Caco-2 (cell line): ENCODE measurements at regions not wholly inside any gene's neighbourhood (a gene's known extent, or its start where the extent isn't known, plus 50 kb on each side); places are given as distances from the start of the nearest gene placed in this dataset.
"Not testable (repeated sequence)": the region's sequence is repeated elsewhere in the genome, so short reads cannot be mapped to it uniquely, and the experiment has no call there.

Experiments
- BruUV-seq: library from RNA; stranded (reverse); fragments of 400-500 nt; replicated peaks from 2 replicates; lab custom pipeline; 2021; lab: Mats Ljungman, UMichigan
- CTCF ChIA-PET: fragments of 300-600 bp; sonication (Branson Sonifier 250); formaldehyde crosslinking; loops from one replicate; lab custom pipeline; 2022; ENCODE audit warnings: antibody characterized with exemption; lab: Charles Lee
- POLR2A ChIA-PET: fragments of 300-600 bp; sonication (Branson Sonifier 250); formaldehyde crosslinking; loops from one replicate; lab custom pipeline; 2022; ENCODE audit warnings: antibody characterized with exemption; lab: Charles Lee
- DNase-seq, 2 experiments: peaks; one replicate each; pipeline versions ENCODE4 v3.0.0 to v3.0.0-alpha.2; 2020 to 2022
- H3K27me3 ChIP-seq: replicated peaks from 2 replicates; pipeline ENCODE4 v1.6.0; 2011; ENCODE audit warnings: low read length; ENCODE audit not compliant: control insufficient read depth, insufficient read depth
- H3K36me3 ChIP-seq: 2 replicates; pipeline ENCODE4 v1.5.1; 2011; ENCODE audit warnings: low read length; ENCODE audit not compliant: control insufficient read depth, insufficient read depth
- H3K4me1 ChIP-seq: fragments of 250-450 bp; sonication (Bioruptor Pico); 2 replicates; pipeline ENCODE4 v1.5.1; 2020; ENCODE audit warnings: mild to moderate bottlenecking
- H3K4me3 ChIP-seq: 2 replicates; pipeline ENCODE4 v1.5.1; 2011; ENCODE audit warnings: low read depth, mild to moderate bottlenecking, control low read depth, low read length
- H3K9me3 ChIP-seq: fragments of 250-450 bp; sonication (Bioruptor Pico); 2 replicates; pipeline ENCODE4 v1.5.1; 2020; ENCODE audit warnings: mild to moderate bottlenecking, moderate library complexity
- H3K27ac Mint-ChIP-seq: one replicate; pipeline ENCODE4 v1.8.0; 2022; ENCODE audit warnings: mixed read lengths; ENCODE audit not compliant: unreplicated experiment
- H3K27me3 Mint-ChIP-seq: one replicate; pipeline ENCODE4 v1.8.0; 2022; ENCODE audit warnings: mixed read lengths; ENCODE audit not compliant: insufficient read depth, unreplicated experiment
- H3K36me3 Mint-ChIP-seq: one replicate; pipeline ENCODE4 v1.8.0; 2022; ENCODE audit warnings: mild to moderate bottlenecking, mixed read lengths; ENCODE audit not compliant: insufficient read depth, unreplicated experiment
- H3K4me1 Mint-ChIP-seq: one replicate; pipeline ENCODE4 v1.8.0; 2022; ENCODE audit warnings: low read depth, mixed read lengths; ENCODE audit not compliant: unreplicated experiment
- H3K4me3 Mint-ChIP-seq: one replicate; pipeline ENCODE4 v1.8.0; 2022; ENCODE audit warnings: mild to moderate bottlenecking, moderate library complexity, mixed read lengths; ENCODE audit not compliant: unreplicated experiment
- H3K9me3 Mint-ChIP-seq: one replicate; pipeline ENCODE4 v1.8.0; 2022; ENCODE audit warnings: mixed read lengths; ENCODE audit not compliant: unreplicated experiment
- intact Hi-C: fragments of 100-400 bp; cut with micrococcal nuclease; formaldehyde crosslinking; loops from one replicate; pipeline ENCODE4 v1.10.0; 2022; ENCODE audit not compliant: unreplicated experiment
- TF ChIP-seq, protein P1 (sequence below), 2 experiments: fragments of 200-600 bp in 1 of 2; IDR thresholded peaks; 1 replicate in 1 of 2; 2 replicates in 1 of 2; pipeline versions ENCODE4 v1.5.1 to v1.8.0; 2011 to 2022; ENCODE audit warnings: antibody characterized with exemption in 1 of 2, control low read depth in 1 of 2, inconsistent platforms in 1 of 2, low read depth in 1 of 2, low read length in 1 of 2, mild to moderate bottlenecking in 1 of 2, moderate library complexity in 1 of 2; ENCODE audit not compliant: insufficient read depth in 1 of 2, severe bottlenecking in 1 of 2, unreplicated experiment in 1 of 2

- Mint-ChIP-seq H3K4me3 (no peak overlapping the region), H3K36me3 (no peaks in the 10 kb centered on the region), H3K27ac (no peak overlapping the region), H3K9me3 (peaks cover 6% of the 10 kb centered on the region), H3K27me3 (no peaks in the 10 kb centered on the region), H3K4me1 (no peaks in the 10 kb centered on the region)
- H3K27me3 ChIP-seq, result no peaks in the 10 kb centered on the region
- DNase-seq, result no peak
- H3K9me3 ChIP-seq, result no peaks in the 10 kb centered on the region
- ChIA-PET POLR2A (no interaction called here), CTCF (no interaction called here)
- no peak overlapping the region for H3K4me3 ChIP-seq
- H3K36me3 ChIP-seq, result no peaks in the 10 kb centered on the region
- intact Hi-C loops, result no loop called here
- H3K4me1 ChIP-seq, result no peaks in the 10 kb centered on the region
- no TSS peak for BruUV-seq
- TF ChIP-seq, protein P1, sequence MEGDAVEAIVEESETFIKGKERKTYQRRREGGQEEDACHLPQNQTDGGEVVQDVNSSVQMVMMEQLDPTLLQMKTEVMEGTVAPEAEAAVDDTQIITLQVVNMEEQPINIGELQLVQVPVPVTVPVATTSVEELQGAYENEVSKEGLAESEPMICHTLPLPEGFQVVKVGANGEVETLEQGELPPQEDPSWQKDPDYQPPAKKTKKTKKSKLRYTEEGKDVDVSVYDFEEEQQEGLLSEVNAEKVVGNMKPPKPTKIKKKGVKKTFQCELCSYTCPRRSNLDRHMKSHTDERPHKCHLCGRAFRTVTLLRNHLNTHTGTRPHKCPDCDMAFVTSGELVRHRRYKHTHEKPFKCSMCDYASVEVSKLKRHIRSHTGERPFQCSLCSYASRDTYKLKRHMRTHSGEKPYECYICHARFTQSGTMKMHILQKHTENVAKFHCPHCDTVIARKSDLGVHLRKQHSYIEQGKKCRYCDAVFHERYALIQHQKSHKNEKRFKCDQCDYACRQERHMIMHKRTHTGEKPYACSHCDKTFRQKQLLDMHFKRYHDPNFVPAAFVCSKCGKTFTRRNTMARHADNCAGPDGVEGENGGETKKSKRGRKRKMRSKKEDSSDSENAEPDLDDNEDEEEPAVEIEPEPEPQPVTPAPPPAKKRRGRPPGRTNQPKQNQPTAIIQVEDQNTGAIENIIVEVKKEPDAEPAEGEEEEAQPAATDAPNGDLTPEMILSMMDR (IDR thresholded peaks at IDR 0.05; ENCODE audit: insufficient read depth in 1 of 2, low read depth in 1 of 2, low read length in 1 of 2, severe bottlenecking in 1 of 2, unreplicated experiment in 1 of 2), result no peak
Measured at GRCh38 chr3:4247391-4247790, 55.8 kb upstream of the SETMAR start.

GRCh38 chr3:4250064-4250463 lies 53.1 kb upstream of the SETMAR start:
- H3K9me3 Mint-ChIP-seq, result peaks cover 3% of the 10 kb centered on the region
- Histone ChIP-seq H3K4me3 (no peak overlapping the region), H3K4me1 (no peaks in the 10 kb centered on the region), H3K36me3 (no peaks in the 10 kb centered on the region), H3K27me3 (no peaks in the 10 kb centered on the region), H3K9me3 (no peaks in the 10 kb centered on the region)
- no TSS peak for BruUV-seq
- H3K27me3 Mint-ChIP-seq, result no peaks in the 10 kb centered on the region
- intact Hi-C loops, result no loop called here
- H3K4me1 Mint-ChIP-seq, result no peaks in the 10 kb centered on the region
- no peak overlapping the region for H3K4me3 Mint-ChIP-seq
- DNase-seq, result no peak
- no peak overlapping the region for H3K27ac Mint-ChIP-seq
- POLR2A ChIA-PET, result no interaction called here
- TF ChIP-seq, protein P1 (IDR thresholded peaks at IDR 0.05; ENCODE audit: insufficient read depth in 1 of 2, low read depth in 1 of 2, low read length in 1 of 2, severe bottlenecking in 1 of 2, unreplicated experiment in 1 of 2), result no peak
- no peaks in the 10 kb centered on the region for H3K36me3 Mint-ChIP-seq
- CTCF ChIA-PET, result no interaction called here

DNA sequence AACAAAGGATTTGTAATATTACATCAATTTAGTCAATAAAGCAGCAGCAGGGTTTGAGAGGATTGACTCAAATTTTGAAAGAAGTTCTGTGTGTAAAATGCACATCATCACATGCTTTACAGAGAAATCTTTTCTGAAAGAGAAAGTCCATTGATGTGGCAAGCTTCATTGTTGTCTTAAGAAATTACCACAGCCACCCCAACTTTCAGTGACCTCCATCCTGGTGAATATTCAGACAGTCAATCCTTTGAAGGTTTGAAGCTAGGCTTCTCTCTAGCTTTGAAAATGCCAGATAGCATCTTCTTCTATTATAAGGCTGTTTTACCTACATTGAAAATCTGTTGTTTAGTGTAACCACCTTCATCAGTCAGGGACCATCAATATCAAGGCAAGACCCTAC lies 51.8 kb upstream of the SETMAR start:
- Histone ChIP-seq H3K9me3 (no peaks in the 10 kb centered on the region), H3K27me3 (no peaks in the 10 kb centered on the region), H3K4me1 (no peaks in the 10 kb centered on the region), H3K4me3 (no peak overlapping the region), H3K36me3 (no peaks in the 10 kb centered on the region)
- Mint-ChIP-seq H3K27me3 (no peaks in the 10 kb centered on the region), H3K36me3 (no peaks in the 10 kb centered on the region), H3K4me3 (no peak overlapping the region), H3K27ac (no peak overlapping the region), H3K4me1 (no peaks in the 10 kb centered on the region), H3K9me3 (no peaks in the 10 kb centered on the region)
- POLR2A ChIA-PET, result no interaction called here
- CTCF ChIA-PET, result no interaction called here
- TF ChIP-seq, protein P1 (IDR thresholded peaks at IDR 0.05; ENCODE audit: insufficient read depth in 1 of 2, low read depth in 1 of 2, low read length in 1 of 2, severe bottlenecking in 1 of 2, unreplicated experiment in 1 of 2), result no peak
- no TSS peak for BruUV-seq
- no peak for DNase-seq
- intact Hi-C loops, result no loop called here

DNA sequence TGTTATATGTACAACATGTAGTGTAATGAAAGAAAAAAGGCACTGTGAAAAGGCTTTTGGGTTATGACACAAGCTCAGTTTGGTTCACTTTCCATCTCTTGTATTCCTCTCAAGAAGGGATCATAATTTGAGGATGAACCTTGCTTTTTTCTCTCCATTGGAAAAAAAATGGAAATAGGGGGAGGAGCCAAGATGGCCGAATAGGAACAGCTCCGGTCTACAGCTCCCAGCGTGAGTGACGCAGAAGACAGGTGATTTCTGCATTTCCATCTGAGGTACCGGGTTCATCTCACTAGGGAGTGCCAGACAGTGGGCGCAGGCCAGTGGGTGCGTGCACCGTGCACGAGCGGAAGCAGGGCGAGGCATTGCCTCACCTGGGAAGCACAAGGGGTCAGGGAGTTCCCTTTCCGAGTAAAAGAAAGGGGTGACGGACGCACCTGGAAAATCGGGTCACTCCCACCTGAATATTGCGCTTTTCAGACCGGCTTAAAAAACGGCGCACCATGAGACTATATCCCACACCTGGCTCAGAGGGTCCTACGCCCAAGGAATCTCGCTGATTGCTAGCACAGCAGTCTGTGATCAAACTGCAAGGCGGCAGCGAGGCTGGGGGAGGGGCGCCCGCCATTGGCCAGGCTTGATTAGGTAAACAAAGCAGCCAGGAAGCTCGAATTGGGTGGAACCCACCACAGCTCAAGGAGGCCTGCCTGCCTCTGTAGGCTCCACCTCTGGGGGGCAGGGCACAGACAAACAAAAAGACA lies 49.9 kb upstream of the SETMAR start:
- CTCF ChIA-PET, DNase-seq, H3K9me3 ChIP-seq, H3K4me1 Mint-ChIP-seq, BruUV-seq, H3K4me3 Mint-ChIP-seq, POLR2A ChIA-PET, H3K27me3 Mint-ChIP-seq, H3K4me1 ChIP-seq, H3K36me3 Mint-ChIP-seq, H3K9me3 Mint-ChIP-seq, H3K27ac Mint-ChIP-seq, H3K27me3 ChIP-seq, H3K4me3 ChIP-seq, H3K36me3 ChIP-seq, intact Hi-C loops: not testable (repeated sequence)
